Astrocyte of the cerebellum (primary cell): ENCODE measurements at regions not wholly inside any gene's neighbourhood (a gene's known extent, or its start where the extent isn't known, plus 50 kb on each side); places are given as distances from the start of the nearest gene placed in this dataset.

Experiments used
- DNase-seq: peaks from one replicate; pipeline ENCODE4 v3.0.0-alpha.2; 2011; ENCODE audit warnings: low read depth
- H3K4me3 ChIP-seq: 2 replicates; pipeline ENCODE4 v1.5.1; 2011; ENCODE audit warnings: mild to moderate bottlenecking, low read depth, low read length, moderate library complexity
- CTCF ChIP-seq: IDR thresholded peaks from 2 replicates; pipeline ENCODE4 v1.5.1; 2012; ENCODE audit warnings: low read length, low read depth, moderate library complexity, mild to moderate bottlenecking; ENCODE audit errors: missing control alignments
- in situ Hi-C: cut with HindIII; loops from 2 replicates; pipeline ENCODE4 v1.10.0; 2017; ENCODE audit warnings: low sequenced_read_pairs

- in situ Hi-C loops = no loop called here
- no peak for DNase-seq
- TF ChIP-seq CTCF = no peak
- H3K4me3 ChIP-seq = no peak overlapping the region
Measured at GRCh38 chrX:138928737-138929459, 217.4 kb upstream of the FGF13 start.

GRCh38 chrX:138925330-138925729 lies 213.8 kb upstream of the FGF13 start:
- TF ChIP-seq CTCF = no peak
- in situ Hi-C loops = no loop called here
- H3K4me3 ChIP-seq = no peak overlapping the region
- peak; percentile 68 for DNase-seq

GRCh38 chrX:138923805-138924204 lies 212.3 kb upstream of the FGF13 start:
- no peak for TF ChIP-seq CTCF

GRCh38 chrX:138921031-138921430 lies 209.5 kb upstream of the FGF13 start:
- no peak for TF ChIP-seq CTCF
- DNase-seq = no peak
- in situ Hi-C loops = no loop called here
- no peak overlapping the region for H3K4me3 ChIP-seq

More at GRCh38 chrX:138923805-138924204, 212.3 kb upstream of the FGF13 start:
- in situ Hi-C loops = no loop called here
- DNase-seq = no peak
- H3K4me3 ChIP-seq = no peak overlapping the region

GRCh38 chrX:138917781-138918180 lies 206.3 kb upstream of the FGF13 start:
- TF ChIP-seq CTCF = no peak
- peak; percentile 54 for DNase-seq
- no peak overlapping the region for H3K4me3 ChIP-seq
- in situ Hi-C loops = no loop called here

- DNase-seq = no peak
- H3K4me3 ChIP-seq = no peak overlapping the region
- TF ChIP-seq CTCF = no peak
- in situ Hi-C loops = no loop called here
Measured at GRCh38 chrX:138914767-138915166, 203.2 kb upstream of the FGF13 start.

- no peak overlapping the region for H3K4me3 ChIP-seq
- TF ChIP-seq CTCF = no peak
- DNase-seq = no peak
- in situ Hi-C loops = no loop called here
Measured at GRCh38 chrX:138908577-138908976, 197.1 kb upstream of the FGF13 start.
